HG03442 (cell line): ENCODE measurements at regions not wholly inside any gene's neighbourhood (a gene's known extent, or its start where the extent isn't known, plus 50 kb on each side); places are given as distances from the start of the nearest gene placed in this dataset.

ENCODE experiments used
- ATAC-seq: cut with Tn5 transposase; IDR thresholded peaks from one replicate; pipeline ENCODE4 v1.9.1; 2021; ENCODE audit warnings: mild to moderate bottlenecking, moderate library complexity; ENCODE audit not compliant: unreplicated experiment

DNA sequence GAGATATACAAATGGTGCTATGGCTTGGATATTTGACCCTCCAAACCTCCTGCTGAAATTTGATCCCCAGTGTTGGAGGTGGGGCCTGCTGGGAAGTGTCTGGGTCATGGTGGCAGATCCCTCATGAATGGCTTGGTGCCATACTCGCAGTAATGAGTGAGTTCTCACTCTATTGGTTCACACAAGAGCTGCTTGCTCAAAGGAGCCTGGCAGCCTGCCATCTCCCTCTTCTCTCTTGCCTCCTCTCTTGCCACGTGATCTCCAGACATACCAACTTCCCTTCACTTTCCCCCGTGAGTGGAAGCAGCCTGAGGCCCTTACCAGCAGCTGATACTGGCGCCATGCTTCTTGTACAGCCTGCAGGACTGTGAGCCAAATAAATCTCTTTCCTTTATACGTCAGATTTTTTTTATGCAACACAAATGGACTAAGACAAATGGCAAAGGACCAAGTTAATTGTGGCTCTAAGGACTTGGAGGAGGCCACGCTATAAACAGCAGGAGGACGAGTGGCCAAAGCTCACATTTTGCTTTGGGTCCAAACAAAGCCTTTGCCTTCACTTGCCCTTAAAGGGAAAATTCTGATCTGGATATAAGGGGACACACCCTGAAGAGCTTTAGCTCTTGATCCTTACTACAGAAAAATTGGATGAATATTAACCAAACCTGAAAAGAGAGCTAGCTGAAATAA is 214.7 kb downstream of the SS18 start:
- no peak for ATAC-seq

DNA sequence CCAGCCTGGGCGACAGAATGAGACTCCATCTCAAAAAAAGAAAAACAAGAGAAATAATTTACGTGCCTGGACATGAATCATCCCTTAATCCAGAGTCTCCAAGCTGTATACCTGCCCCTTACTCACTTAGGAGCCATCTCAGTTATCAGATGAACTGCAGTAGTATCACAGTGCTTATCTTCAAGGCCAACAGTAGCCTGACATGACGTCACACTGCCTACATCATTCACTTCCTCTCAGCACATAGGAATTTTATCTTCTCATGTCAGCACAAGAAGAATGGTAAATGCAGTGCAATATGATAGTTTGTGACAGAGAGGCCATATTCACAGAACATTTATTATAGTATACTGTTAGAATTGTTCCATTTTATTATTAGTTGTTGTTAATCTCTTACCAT is 216.6 kb downstream of the SS18 start:
- ATAC-seq: no peak

DNA sequence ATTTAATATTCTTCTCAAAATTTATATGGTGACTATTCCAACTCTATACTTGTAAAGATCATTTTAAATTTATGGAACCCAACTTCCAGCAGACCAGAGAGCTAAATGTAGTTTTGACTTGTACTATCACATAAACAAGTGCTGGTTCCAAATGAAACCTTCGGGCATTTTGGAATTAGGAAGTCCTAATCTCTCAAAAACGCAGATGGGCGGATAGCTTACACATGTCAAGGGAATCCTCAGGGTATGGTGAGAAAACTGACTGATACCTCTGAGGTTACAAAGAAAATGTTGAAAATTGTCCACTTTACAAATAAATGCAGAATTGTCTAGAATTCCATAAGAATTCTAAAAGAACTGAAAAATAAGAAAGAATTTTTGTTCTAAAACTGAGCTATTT is 224.1 kb downstream of the SS18 start:
- ATAC-seq: no peak

DNA sequence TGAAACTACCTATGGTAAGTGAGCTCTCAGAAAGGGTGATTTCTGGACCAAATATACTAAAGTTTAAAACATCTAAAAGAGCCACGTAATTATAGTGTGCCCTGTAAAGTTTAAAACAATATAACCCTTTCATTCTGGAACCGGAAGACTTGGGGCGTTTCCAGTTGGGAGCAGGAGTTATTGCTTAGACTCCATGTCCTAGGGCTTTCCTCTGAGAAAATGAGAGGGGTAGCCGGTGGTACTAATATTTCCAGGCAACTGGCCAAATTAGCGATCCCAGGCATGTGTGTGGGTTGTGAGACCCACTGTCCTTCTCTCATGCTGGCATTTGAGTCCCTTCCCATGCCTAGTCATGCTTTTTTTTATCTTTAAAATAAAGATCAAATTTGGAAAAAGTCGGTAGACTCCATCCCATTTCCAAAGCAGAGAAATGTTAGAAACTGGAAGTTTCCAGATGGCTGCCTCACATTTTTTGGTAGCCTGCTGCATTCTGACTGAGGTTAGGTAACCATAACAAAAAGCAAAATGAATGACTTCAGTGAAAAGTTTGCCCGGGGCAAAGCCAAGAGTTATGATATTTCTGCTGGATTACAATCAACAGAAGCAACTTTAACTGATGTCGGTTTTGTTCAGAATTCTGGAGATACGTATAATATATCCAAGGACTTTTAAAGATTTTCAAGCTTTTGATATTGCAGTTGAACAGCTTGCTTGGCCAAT is 227.4 kb downstream of the SS18 start:
- no peak for ATAC-seq

DNA sequence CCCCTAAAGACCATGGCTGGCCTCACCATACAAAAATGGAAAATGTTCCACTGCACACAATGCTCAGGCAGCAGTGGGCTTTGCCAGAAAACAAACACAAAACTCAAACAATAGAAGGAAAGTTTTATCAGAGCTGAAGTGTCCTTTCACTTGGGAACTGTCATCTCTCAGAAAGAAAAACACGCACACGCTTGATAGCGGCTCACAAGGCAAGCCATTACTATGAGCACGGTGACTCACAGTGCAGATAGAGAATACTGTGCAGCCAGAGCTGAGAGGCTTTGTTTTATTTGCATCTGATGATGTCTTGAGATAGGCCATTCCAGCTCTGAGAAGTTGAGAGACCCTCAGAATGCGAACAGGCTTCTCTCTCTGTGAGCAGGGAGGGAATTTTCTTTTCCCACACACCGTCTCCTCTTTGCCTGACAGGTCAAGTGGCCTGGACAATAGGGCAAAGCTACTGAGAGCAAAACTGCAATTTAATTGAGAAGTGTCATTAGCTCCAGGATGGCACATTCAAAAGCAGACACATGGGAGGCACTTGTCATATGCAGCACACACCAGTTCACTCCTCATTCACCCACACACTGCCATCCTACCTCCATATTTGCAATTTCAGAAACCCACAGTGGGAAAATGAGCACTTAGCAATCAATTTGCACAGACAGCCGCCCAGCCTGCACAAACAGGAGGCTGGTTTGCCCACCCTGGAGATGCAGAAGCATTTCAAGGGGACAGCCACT is 236.6 kb downstream of the SS18 start:
- ATAC-seq: no peak

DNA sequence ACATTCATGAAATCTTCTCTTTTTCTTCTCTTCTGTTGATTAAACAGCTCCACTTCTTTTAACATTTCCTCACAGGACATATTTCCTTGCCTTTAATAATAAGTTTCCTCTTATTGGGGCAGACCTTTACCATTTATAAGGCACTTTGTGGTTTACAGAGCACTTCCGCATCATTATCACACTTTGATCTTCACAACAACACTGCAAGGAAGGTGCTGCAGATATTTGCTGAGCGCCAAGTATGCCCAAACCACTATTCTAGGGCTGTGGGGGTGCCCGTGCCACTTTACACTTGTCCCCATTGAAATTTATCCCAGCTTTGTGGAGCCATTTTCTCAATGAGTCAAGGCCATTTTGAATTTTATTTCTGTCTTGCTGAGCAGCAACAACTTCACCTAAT is 246.6 kb downstream of the SS18 start:
- ATAC-seq: no peak

DNA sequence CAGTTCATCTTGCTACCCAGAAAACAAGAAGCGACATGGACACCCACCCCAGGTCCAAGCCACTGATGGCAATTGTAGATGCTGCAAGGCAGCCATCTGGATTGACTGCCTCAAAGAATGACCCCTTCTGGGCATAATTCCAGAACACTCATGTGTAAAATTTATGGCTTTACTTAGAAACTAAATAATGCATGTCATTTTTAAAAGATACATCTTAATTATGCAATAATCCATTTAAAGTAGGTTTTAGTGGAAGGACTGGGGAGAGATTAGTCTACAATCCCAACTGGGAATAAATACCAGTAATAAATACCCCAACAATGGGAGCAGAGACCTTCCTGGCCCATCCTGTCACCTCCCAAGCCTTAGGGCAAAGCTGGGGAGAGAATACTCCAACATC is 247.7 kb downstream of the SS18 start:
- ATAC-seq: no peak

DNA sequence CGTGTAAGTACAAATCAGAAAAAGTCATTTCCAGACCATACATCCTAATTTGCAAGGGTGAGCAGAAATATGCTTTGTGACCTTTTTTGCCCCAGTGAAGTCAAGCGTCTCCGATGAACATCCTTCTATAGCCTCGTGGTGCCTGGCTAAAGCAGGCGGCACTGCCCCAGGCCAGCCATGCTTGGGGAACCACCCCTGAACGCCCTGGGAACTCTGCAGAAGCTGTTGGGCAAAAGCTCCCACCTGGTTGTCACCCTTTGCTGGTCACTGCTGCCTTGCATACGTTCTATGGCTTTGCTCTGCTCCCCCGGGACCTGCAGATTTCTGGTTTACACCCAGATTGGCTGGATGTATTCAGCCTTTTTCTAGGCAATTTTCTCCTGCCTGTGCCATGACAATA is 256.4 kb downstream of the SS18 start:
- no peak for ATAC-seq

DNA sequence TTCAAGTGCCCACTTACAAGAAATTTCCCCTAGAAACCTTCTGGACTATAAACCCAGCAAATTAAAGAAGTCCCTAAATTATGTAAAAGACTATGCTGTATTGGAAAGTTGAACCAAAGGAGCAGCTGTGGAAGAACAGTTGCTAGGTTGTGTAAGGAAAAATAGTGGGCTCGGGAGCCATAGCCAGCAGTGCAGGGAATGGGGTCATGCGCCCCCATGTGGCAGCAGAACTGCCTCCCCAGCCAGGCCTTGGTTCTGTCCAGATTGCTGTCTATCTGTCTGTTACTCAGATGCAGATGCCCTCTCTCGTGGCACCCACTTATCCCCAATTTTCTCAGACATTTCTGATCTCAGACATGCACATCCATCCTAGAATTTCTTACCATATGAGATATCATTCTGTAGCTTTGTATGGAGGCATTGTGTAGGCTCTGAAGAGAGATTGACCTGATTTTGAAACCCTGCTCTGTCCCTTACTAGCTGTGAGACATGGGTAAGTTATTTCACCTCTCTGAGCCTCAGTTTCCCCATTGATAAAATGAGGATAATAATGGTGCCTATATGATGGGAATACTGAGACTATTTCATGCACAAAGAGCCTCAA is 258.3 kb downstream of the SS18 start:
- ATAC-seq: peak; percentile 58

DNA sequence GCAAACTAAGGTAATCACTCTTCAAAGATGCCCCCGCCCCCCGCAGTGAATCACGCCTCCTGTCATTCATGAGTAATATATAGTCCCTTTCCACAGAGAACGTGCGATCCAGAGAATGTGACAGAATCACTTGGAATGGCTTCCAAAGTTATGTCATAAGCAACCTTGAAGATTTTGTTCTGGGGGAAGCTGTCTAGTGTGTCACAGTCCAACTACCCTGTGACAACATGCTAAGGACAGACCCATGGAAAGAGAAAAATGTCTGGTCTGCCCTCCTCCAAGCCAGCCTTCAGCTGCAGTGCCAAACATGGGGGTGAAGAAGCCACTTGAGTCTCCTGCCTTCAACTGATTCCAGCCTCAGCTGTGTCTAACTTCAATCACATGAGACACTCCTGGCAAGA is 259.1 kb downstream of the SS18 start:
- no peak for ATAC-seq

DNA sequence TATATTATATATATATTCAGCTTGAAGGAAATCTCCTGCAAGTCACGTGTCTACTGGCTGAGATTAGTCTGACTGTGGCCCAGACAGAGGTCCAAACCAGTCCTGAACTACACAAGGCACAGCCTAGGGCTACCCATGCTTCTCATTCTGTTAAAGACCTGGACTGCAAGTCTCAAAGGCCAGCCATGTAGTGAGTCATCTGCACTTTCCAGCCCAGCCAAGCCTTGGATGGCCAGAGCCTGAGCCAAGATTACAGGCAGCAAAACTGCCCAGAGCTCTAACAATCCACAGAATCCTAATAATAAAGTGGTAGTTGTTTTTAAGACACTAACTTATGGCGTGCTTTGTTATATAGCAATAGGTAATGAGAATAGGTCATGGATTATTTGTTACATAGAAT is 259.6 kb downstream of the SS18 start:
- ATAC-seq: no peak

DNA sequence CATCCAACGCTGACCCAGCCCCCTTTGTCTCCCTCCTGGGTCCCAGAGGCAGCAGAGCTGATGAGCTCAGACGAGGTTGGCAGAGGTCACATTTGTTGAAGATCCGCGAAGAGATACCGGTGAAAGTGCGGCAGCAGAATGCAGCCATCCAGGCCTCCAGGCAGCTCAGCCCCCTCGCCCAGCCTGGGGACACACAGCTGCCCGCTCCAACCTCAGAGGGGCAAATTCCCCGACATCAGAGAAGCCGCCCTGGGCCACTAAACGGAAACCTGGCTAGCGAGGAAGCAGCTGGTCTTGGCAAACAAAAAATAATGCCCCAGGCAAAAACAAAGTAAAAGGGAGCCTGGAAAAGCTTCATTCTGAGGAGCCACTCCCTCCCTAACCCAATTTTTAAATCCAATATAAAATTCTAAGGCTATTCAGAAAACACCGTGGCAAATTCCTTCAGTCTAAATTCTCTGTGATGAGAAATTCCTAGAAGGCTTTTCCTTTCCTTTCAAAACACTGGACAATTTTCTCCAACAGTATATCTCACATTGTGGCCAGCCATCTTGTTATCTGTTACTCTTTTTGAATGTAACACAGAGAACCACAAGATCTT is 262.4 kb downstream of the SS18 start:
- ATAC-seq: no peak

DNA sequence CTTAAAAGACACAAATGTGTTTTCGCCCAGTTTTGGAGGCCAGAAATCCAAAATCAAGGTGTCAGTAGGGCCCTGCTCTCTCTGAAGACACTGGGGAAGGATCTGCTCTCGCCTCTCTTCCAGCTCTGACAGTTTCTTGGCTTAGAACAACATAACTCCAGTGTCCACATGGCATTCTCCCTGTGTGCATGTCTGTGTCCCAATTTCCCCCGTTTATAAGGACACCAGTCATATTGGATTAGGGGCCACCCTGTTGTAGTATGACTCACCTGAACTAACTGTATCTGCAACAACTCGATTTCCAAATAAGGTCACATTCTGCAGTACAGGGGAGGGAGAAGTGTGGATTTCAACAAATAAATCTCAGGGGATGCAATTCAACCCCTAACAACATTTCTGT is 263.2 kb downstream of the SS18 start:
- no peak for ATAC-seq

DNA sequence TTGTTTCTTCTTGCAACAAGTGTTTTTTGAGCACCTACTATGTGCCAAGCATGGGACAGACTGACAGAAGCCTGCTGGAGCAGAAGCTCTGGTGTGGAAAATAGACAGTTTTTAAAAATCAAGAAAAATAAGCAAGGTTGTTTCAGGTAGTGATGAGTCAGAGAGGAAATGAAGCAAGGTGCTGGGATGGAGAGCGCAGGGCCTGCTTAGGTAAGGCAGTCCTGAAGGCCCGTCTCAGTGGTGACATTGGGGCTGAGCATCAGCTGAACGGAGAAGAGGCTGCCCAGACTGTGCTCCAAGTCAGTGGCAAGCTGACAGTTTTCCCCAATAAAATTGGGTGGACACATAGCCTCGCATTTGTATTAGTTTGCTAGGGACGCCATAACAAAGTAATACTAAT is 263.6 kb downstream of the SS18 start:
- no peak for ATAC-seq

DNA sequence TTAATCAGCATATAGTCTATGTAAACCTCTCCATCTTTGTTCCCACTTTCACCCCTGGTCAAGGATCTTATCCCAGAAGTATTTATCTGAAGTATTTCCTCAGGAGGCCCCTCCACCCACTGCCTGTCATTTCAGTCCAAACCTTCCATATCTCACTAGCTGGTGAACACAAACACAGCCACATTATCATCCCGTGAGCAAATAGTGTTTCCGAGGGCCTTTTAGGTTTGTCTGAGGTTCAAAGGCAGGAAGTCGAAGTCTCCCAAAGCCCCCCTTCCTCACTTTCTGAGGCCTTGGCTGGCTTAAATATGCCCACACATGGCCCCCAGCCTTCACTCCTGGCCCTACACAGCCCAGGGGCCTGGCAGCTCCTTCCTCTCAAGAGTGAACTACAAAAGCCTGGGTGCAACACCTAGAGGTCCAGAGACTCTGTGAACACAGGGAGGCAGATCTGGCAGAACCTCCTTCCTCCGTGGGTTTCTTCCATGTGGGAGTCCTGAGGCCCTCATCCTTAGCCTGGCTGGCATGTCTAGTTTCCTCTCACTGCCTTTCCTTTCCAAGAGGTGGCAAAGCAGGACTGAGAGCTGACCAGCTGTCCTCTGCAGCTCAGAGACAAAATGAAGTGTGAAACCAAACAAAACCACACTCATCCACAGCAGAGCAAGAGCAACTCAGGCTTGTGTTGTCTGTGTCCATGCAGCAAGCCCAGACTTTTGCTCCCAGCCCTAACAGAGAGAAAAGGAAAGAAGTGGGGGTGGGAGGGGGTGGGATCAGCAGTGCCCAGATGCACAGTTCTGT is 264.2 kb downstream of the SS18 start:
- no peak for ATAC-seq

DNA sequence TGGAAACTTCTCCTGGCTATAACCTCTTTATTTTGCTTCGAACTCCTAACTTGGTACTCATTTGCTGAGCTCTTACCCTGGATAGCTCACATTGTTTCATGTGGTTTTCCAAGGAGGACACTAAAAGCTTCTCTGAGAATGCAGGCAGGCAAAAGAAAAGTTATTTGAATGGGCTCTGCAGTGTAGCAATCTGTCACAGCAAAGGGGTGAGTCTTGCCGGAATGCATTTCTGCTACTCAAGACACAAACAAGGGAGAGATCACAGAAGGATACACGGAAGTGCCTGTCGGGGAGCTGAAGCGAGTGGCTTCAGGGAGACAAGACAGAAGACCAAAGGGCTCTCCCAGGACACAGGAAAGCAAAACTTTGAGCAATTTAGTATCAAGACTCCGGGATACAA is 265.4 kb downstream of the SS18 start:
- ATAC-seq: no peak

DNA sequence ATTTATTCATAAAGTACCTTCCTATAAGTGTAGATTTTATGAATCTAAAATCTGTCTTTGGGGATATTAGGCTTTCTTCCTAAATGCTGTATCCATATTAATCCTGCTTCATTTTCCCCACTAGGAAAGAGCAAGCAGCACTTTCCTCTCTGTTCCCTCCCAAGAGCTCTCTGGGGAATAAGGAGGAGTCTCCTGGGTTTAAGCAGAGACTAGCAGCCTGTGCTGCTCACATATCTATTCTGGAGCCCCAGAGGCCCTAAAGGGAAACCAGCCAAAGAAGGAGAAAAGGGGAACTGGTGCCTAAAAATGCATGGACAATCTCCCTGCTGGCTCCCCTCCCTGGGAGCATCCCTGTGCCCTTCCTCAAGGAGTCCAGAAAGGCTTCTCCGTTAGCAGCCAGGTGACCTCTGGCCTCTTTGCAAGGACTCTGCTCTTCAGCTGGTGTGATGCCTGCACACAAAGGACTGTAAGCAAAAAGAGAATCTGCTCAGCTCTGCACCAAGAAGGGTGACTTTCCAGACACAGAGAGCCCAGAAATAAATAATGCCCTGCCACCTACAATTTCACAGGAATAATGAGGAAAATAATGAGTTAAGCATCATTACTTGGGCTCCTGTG is 270.6 kb downstream of the SS18 start:
- no peak for ATAC-seq

DNA sequence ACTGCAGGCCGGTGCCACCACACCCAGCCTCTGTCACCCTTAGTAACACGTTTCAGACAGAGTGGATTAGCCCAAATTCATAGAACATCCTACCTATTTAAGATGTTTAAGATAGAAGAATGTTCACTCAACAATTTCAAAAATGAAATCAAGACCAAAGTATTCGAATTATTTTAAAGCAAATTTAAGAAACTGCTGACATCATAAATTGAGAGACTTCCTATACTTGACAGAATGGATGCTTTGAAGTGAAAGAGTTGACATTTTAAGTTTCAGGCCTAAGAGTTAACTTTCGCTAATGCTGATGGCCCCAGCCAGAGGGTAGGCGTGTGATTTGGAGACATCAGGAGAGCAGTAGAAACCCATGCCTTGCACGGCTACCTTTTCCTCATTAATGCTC is 271.9 kb downstream of the SS18 start:
- no peak for ATAC-seq

DNA sequence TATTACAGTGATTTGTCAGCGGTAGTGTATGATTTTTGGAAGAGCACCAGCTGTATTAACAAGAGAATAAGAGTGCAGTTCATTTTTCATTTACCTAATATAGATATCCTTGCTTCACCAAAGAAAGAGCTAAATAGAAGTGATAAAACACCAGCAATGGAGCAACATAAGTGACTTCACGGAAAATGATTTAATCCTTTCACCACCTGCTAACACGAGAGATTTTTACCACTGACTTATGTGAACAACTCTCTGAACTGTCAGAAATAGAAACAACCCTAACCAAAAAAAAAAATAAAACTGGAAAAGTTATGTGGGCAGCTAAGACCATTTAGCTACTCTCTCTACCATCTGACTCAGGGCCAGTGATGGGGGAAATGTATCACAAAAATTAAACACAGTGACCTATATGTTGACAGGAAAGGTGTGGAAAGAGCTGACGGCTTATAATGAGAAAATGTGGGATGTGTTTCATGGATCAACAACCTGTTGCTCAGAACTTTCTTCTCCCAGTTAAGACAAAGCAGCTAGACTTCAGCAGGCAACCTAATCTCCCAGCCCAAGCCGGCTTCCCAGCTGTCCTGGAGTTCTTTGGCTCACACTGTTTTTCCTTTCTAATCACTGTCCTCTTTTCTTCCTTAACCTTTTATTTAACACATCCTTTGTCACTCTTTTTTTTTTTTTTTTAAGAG is 272.7 kb downstream of the SS18 start:
- no peak for ATAC-seq

DNA sequence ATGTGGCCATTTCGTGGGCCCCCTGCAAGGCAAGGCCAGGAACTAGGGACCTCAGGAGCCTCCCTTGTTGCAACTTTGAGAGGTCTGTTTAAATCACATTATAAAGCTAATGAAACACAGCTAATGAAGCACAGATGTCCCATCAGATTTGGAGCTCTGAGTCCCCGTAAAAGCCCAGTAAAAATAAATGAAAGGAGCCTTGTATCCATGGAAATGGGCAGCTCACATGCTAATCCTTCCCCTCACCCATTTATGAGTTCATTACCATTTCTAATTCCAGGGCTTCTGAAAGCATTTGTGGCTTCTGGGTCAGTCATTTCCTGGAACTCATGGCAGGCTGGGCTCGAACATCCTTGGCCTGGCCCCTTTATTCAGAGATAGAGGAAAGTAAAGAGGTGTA is 274.8 kb downstream of the SS18 start:
- no peak for ATAC-seq
